ENCODE measurements at regions not wholly inside any gene's neighbourhood (a gene's known extent, or its start where the extent isn't known, plus 50 kb on each side); places are given as distances from the start of the nearest gene placed in this dataset.

DNA sequence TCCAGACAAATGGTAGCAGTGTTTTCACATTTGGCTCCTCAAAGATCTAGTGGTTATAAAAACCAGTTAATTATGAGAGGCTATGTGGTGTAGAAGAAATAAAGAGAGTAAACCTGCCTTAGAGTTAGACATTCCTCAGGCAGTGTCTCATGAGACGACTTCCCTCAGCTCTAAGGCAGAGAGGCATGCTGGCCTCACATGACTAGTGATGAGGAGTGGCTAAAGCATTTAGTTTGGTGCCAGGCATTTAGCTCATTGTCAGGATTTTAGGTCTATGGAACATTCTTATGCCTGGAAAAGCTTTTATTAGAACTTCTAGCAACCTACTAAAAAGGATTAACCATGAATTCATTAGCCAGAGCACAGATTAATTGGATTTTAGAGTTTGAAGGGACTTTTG, 90.3 kb downstream of the RPRM start:
- Histone ChIP-seq H3K9me3 (ENCODE audit: control insufficient read depth, insufficient read depth, low read length) (no peaks in the 10 kb centered on the region), H3K4me1 (ENCODE audit: control insufficient read depth, insufficient read depth, low read length) (no peaks in the 10 kb centered on the region), H3K27me3 (ENCODE audit: control insufficient read depth, insufficient read depth, low read length) (no peaks in the 10 kb centered on the region), H3K36me3 (ENCODE audit: control insufficient read depth, insufficient read depth, low read length) (no peaks in the 10 kb centered on the region), H3K27ac (ENCODE audit: low read length) (no peak overlapping the region), H3K4me3 (ENCODE audit: low read length) (no peak overlapping the region)
- 56% methylated on average over 1 of the region's 1 CpG for WGBS (ENCODE audit: insufficient coverage)
- ATAC-seq (no peak), DNase-seq (no peak)
- no peak overlapping the region for H3K4me3 Mint-ChIP-seq
- peaks cover 3 to 7% of the 10 kb centered on the region in 2 donors for H3K9me3 Mint-ChIP-seq
- TF ChIP-seq, protein P1, sequence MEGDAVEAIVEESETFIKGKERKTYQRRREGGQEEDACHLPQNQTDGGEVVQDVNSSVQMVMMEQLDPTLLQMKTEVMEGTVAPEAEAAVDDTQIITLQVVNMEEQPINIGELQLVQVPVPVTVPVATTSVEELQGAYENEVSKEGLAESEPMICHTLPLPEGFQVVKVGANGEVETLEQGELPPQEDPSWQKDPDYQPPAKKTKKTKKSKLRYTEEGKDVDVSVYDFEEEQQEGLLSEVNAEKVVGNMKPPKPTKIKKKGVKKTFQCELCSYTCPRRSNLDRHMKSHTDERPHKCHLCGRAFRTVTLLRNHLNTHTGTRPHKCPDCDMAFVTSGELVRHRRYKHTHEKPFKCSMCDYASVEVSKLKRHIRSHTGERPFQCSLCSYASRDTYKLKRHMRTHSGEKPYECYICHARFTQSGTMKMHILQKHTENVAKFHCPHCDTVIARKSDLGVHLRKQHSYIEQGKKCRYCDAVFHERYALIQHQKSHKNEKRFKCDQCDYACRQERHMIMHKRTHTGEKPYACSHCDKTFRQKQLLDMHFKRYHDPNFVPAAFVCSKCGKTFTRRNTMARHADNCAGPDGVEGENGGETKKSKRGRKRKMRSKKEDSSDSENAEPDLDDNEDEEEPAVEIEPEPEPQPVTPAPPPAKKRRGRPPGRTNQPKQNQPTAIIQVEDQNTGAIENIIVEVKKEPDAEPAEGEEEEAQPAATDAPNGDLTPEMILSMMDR (IDR thresholded peaks at IDR 0.05), result no peak
- H3K36me3 Mint-ChIP-seq, result no peaks in the 10 kb centered on the region
- H3K27ac Mint-ChIP-seq, result no peak overlapping the region
- H3K4me1 Mint-ChIP-seq, result no peaks in the 10 kb centered on the region
- intact Hi-C loops (cut with micrococcal nuclease), result no loop called here
- no peaks in the 10 kb centered on the region for H3K27me3 Mint-ChIP-seq (ENCODE audit: low read depth in 2 of 2)

DNA sequence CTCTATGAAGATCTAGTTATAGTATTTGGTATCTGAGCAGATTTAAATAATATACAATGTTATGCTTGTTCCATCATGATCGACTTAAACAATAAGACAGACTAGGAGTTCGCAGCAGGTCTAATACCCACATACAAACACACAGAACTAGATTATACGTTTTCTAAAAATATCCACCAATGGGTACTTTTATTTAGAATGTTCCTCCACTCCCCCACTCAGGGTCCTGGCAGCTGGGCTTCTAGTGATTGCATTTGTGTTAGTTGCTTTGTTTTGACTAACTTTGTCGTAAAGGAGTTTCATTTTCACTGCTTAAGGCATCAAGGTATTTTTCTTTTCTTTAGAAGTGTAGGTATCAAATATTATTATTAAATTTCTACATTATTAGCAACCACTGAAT, 91.4 kb downstream of the RPRM start:
- intact Hi-C loops (cut with micrococcal nuclease), result no loop called here
- no peak for DNase-seq
- no peak overlapping the region for H3K27ac ChIP-seq (ENCODE audit: low read length)
- no peak overlapping the region for H3K4me3 ChIP-seq (ENCODE audit: low read length)
- H3K36me3 ChIP-seq (ENCODE audit: control insufficient read depth, insufficient read depth, low read length), result no peaks in the 10 kb centered on the region
- Mint-ChIP-seq H3K27ac (no peak overlapping the region), H3K4me1 (no peaks in the 10 kb centered on the region), H3K27me3 (ENCODE audit: low read depth in 2 of 2) (no peaks in the 10 kb centered on the region), H3K9me3 (peaks cover 3 to 7% of the 10 kb centered on the region in 2 donors), H3K36me3 (no peaks in the 10 kb centered on the region), H3K4me3 (no peak overlapping the region)
- H3K4me1 ChIP-seq (ENCODE audit: control insufficient read depth, insufficient read depth, low read length), result no peaks in the 10 kb centered on the region
- H3K27me3 ChIP-seq (ENCODE audit: control insufficient read depth, insufficient read depth, low read length), result no peaks in the 10 kb centered on the region
- TF ChIP-seq, protein P1 (IDR thresholded peaks at IDR 0.05), result no peak
- no peaks in the 10 kb centered on the region for H3K9me3 ChIP-seq (ENCODE audit: control insufficient read depth, insufficient read depth, low read length)
- no peak for ATAC-seq
- WGBS (ENCODE audit: insufficient coverage), result 87% methylated on average over 3 of the region's 4 CpGs

DNA sequence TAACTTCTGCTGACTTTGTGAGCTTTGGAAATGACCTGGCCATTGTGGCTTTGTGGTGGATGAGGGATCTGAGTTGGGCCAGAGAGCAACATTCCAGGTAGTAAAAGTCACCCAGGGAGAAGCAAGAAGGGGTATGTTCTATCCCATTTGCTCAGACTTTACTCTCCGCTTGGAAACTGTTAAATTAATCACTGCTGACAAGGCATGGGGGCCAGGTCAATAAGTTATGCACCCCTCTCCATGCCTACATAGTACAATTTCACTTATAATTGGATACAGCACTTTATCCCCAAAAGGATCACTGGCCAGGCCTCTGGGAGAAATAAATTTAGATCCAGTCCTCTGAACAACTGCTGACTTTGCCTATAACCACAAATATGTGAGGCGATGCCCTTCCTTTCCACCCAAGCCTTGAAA, 92.1 kb downstream of the RPRM start:
- no peaks in the 10 kb centered on the region for H3K36me3 ChIP-seq (ENCODE audit: control insufficient read depth, insufficient read depth, low read length)
- no peaks in the 10 kb centered on the region for H3K27me3 ChIP-seq (ENCODE audit: control insufficient read depth, insufficient read depth, low read length)
- DNase-seq (no peak), ATAC-seq (no peak)
- no peak overlapping the region for H3K27ac ChIP-seq (ENCODE audit: low read length)
- no peaks in the 10 kb centered on the region for H3K4me1 ChIP-seq (ENCODE audit: control insufficient read depth, insufficient read depth, low read length)
- intact Hi-C loops (cut with micrococcal nuclease), result no loop called here
- H3K4me3 Mint-ChIP-seq, result no peak overlapping the region
- H3K4me1 Mint-ChIP-seq, result no peaks in the 10 kb centered on the region
- H3K27me3 Mint-ChIP-seq (ENCODE audit: low read depth in 2 of 2), result no peaks in the 10 kb centered on the region
- no peak overlapping the region for H3K4me3 ChIP-seq (ENCODE audit: low read length)
- peaks cover 3 to 7% of the 10 kb centered on the region in 2 donors for H3K9me3 Mint-ChIP-seq
- H3K27ac Mint-ChIP-seq, result no peak overlapping the region
- H3K36me3 Mint-ChIP-seq, result no peaks in the 10 kb centered on the region
- TF ChIP-seq, protein P1 (IDR thresholded peaks at IDR 0.05), result no peak
- WGBS (ENCODE audit: insufficient coverage), result 71% methylated on average over 2 of the region's 2 CpGs
- no peaks in the 10 kb centered on the region for H3K9me3 ChIP-seq (ENCODE audit: control insufficient read depth, insufficient read depth, low read length)

DNA sequence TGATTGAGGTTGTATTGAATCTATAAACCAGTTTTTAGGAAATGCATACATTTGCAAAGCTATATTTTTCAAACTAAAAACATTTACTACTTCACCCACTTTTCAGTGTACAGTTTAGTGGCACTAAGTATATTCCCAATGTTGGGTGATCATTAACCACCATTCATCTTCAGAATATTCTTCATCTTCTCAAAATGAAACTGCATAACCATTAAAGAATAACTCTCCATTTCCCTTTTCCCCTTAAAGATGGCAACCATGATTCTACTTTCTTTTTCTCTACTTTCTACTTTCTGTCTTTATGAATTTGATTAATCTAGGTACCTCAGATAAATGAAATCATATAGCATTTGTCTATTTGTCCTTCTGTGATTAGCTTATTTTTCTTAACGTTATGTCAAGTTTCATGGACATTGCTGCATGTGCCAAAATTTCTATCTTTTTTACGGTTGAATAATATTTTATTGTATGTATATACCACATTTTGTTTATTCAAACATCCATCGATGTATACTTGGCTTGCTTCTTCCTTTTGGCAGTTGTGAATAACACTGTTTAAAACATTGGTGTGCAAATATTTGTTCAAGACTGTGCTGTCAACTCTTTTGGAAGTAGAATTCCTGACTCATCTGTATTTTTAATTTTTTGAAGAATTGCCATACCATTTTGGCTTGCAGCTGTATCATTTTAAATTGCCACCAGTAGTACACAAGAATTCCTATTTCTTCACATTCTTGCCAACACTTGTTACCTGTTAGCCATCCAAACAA, 104.9 kb downstream of the RPRM start:
- intact Hi-C loops (cut with micrococcal nuclease), result no loop called here
- Mint-ChIP-seq H3K36me3 (no peaks in the 10 kb centered on the region), H3K9me3 (peaks cover 6 to 14% of the 10 kb centered on the region in 2 donors), H3K27me3 (ENCODE audit: low read depth in 2 of 2) (no peaks in the 10 kb centered on the region), H3K4me3 (no peak overlapping the region), H3K27ac (no peak overlapping the region), H3K4me1 (no peaks in the 10 kb centered on the region)
- DNase-seq, result no peak
- 100% methylated on average over 1 of the region's 3 CpGs for WGBS (ENCODE audit: insufficient coverage)
- Histone ChIP-seq H3K27me3 (ENCODE audit: control insufficient read depth, insufficient read depth, low read length) (no peaks in the 10 kb centered on the region), H3K27ac (ENCODE audit: low read length) (no peak overlapping the region), H3K4me3 (ENCODE audit: low read length) (no peak overlapping the region), H3K4me1 (ENCODE audit: control insufficient read depth, insufficient read depth, low read length) (no peaks in the 10 kb centered on the region), H3K36me3 (ENCODE audit: control insufficient read depth, insufficient read depth, low read length) (no peaks in the 10 kb centered on the region), H3K9me3 (ENCODE audit: control insufficient read depth, insufficient read depth, low read length) (no peaks in the 10 kb centered on the region)
- TF ChIP-seq, protein P1 (IDR thresholded peaks at IDR 0.05), result no peak
- no peak for ATAC-seq
